CD1c-positive myeloid dendritic cell (primary cell): ENCODE measurements at regions not wholly inside any gene's neighbourhood (a gene's known extent, or its start where the extent isn't known, plus 50 kb on each side); places are given as distances from the start of the nearest gene placed in this dataset.
"Not testable (repeated sequence)": the region's sequence is repeated elsewhere in the genome, so short reads cannot be mapped to it uniquely, and the experiment has no call there.

Source experiments
- DNase-seq: peaks from one replicate; pipeline ENCODE4 v3.0.0-alpha.2; 2016; ENCODE audit errors: extremely low spot score

- DNase-seq, result no peak
These were observed 201.3 kb downstream of the ALG10 start for GRCh38 chr12:34223640-34224039.

GRCh38 chr12:34226044-34226443 is 203.7 kb downstream of the ALG10 start:
- not testable (repeated sequence) for DNase-seq

GRCh38 chr12:34228046-34228445 is 205.8 kb downstream of the ALG10 start:
- not testable (repeated sequence) for DNase-seq

- not testable (repeated sequence) for DNase-seq
These were observed 206.7 kb downstream of the ALG10 start for GRCh38 chr12:34229033-34229432.

DNA sequence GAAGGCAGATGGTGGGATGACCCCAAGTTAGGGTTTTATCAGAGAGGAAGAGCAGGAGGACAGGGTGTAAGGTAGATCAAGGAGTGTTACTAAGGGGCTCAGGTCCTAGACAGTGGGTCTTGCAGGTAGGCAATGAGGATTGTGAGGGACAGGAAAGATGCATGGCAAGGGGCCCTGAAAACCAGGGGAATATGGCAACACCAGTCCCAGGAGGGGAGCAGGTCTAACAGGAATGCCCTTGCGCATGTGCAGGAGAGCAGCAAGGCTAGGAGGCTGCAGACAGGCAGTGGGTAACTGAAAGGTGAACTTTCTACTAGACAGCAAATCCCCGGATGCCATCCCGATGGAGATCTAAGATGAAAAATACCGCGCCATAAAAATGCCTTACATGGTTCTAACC is 211.3 kb downstream of the ALG10 start:
- no peak for DNase-seq

DNA sequence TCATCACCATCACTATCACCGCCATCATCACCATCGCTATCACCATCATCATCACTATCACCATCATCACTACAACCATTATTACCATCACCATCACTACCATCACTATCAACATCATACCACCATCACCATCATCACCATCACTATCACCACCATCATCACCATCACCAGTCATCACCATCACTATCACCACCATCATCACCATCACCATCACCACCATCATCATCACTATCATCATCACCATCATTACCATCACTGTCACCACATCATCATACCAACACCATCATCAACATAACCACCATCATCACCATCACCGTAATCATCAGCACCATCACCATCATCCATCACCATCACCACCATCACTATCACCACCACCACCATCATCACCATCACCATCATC is 213.8 kb downstream of the ALG10 start:
- DNase-seq, result no peak

DNA sequence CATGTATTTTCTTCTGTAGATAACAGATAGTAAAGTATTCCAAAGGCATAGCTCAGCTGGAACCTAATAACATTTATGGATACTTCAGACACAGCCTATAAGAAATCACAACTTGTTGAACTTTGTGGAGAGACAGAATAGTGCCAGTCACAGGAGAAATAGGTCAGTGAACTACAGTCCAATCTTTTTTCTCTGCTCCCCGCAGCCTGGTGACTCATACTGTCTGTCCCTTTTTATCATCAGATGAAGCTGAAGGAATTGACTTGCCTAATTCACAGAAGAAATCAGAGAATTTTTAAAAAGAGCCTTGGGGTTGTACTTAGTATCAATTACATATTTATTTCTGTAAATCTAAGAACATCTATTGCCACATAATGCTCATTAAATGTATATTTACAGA is 222.3 kb downstream of the ALG10 start:
- no peak for DNase-seq

- no peak for DNase-seq
These were observed 227.0 kb downstream of the ALG10 start for GRCh38 chr12:34249271-34249670.

DNA sequence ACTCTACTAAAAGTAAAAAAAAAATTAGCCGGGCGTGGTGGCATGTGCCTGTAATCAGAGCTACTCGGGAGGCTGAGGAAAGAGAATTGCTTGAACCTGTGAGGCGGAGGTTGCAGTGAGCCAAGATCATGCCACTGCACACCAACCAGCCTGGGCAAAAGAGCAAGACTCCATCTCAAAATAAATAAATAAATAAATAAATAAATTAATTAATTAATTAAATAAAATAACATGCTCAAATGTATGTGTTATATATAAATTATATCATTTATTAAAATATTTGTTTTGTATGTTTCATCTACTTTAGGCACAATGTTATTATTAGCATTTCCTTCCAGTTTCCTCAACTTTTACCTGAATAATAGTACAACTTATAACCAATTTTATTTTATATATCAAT is 229.6 kb downstream of the ALG10 start:
- DNase-seq, result not testable (repeated sequence)

GRCh38 chr12:34253674-34254073 is 231.4 kb downstream of the ALG10 start:
- DNase-seq, result no peak

DNA sequence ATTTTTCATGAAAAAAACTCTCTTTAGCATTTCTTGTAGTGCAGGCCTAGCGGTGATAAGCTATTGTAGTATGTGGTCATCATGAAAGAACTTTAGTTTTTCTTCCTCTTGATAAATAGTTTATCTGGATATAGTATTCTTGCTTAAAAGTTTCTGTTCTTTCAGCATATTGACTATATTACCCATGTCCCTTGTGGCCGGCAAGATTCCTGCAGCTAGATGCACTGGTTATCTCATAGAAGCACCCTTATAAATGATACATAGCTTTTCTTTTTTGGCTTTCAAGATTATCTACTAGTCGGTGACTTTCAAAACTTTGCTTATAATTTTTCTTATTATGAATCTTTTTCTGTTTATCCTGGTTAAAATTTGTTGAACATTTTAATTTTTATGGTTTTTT is 234.8 kb downstream of the ALG10 start:
- no peak for DNase-seq

DNA sequence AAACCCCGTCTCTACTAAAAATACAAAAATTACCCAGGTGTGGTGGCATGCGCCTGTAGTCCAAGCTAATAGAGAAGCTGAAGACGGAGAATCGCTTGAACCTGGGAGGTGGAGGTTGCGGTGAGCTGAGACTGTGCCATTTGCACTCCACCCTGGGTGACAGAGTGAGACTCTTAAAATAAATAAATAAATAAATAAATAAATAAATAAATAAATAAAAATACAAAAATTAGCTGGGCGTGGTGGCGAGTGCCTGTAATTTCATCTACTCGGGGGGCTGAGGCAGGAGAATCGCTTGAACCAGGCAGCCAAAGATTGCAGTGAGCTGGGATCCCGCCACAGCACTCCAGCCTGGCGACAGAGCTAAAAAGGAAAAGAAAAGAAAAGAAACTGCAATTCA is 239.8 kb downstream of the ALG10 start:
- not testable (repeated sequence) for DNase-seq

DNA sequence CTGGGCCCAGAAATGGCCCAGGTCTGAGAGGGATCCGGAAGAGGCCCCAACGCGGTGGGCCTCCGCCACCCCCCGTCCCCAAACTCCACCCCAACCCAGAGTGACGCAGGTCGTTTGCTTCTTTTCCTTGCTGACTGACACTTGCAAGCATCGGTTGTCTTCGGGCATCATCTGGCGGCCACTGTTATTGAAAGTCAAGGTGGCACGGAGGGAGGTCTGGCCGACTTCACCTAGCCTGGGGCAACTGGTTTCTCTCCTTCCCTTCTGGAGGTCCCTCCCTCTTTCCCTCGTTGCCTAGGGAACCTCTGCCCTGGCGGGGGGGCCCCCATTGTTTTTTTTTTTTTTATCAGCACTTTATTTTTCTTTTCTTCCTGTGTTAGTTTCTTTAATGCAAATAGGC is 241.8 kb downstream of the ALG10 start:
- DNase-seq, result no peak

GRCh38 chr12:34273703-34274102 is 251.4 kb downstream of the ALG10 start:
- DNase-seq, result not testable (repeated sequence)

DNA sequence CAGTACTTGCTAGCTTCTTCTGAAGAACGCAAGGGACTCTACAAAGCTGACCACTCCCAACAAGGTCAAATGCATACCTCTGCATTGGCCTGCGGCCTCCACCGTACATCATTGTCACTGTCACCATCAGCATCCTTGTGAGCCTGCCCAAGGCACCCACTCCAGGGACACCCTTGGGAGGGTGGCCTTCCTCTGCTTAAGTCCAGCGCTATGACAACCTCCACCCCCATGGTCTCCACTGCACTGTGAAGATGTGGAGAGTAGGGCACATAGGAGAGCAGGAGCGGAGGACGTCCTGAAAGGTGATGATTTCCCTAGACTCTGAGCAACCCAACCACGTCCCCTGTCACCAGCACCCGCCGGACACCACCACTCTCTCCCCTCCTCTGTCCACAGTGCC is 252.8 kb downstream of the ALG10 start:
- no peak for DNase-seq

- DNase-seq, result no peak
These were observed 264.2 kb downstream of the ALG10 start for GRCh38 chr12:34286483-34286882.

- DNase-seq, result no peak
These were observed 264.6 kb downstream of the ALG10 start for GRCh38 chr12:34286934-34287333.

DNA sequence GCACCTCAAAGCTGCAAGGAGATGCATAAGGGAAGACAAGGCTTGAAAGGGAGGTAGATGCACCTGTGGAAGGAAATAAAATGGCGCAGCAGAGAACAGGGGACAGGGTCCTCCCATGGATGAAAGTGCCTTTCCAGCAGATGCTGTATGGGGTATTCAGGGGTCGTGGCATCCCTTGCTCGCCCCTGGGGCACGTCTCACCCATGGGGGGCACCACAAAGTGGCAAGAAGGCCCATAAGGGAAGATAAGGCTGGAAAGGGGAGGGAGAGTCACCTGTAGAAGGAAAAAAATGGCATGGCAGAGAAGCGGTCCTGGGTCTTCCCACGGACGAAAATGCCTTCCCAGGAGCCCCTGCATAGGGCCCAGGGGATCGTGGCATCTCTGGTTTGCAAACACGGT is 265.1 kb downstream of the ALG10 start:
- DNase-seq, result no peak

- no peak for DNase-seq
These were observed 266.0 kb downstream of the ALG10 start for GRCh38 chr12:34287986-34288962.

GRCh38 chr12:34288963-34289345 is 266.7 kb downstream of the ALG10 start:
- DNase-seq, result no peak

- DNase-seq, result no peak
These were observed 267.4 kb downstream of the ALG10 start for GRCh38 chr12:34289431-34290380.

DNA sequence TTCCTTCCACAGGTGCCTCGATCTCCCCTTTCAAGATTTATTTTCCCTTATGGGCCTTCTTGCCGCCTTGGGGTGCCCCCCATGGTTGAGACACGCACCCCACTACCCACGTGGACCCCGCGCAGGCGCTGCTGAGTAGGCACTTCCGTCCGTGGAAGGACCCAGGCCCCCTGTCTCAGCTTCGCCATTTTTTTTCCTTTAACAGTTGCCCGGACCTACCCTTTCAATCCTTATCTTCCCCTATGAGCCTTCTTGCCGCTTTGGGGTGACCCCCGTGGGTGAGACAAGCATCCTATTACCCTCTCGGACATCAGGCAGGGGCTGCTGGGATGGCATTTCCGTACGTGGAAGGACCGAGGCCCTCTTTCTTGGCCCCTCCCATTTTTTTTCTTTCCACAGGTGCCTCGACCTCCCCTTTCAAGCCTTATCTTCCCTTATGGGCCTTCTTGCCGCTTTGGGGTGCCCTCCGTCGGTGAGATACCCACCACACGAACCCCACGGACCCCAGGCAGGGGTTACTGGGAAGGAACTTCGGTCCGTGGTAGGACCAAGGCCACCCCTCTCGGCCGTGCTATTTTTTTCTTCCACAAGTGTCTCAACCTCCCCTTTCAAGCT is 268.2 kb downstream of the ALG10 start:
- DNase-seq, result no peak
